ENCODE measurements at regions not wholly inside any gene's neighbourhood (a gene's known extent, or its start where the extent isn't known, plus 50 kb on each side); places are given as distances from the start of the nearest gene placed in this dataset.

GRCh38 chr5:120062515-120062917 is 401.6 kb upstream of the PRR16 start:
- no peak for TF ChIP-seq CTCF (IDR thresholded peaks at IDR 0.05)
- no peak for TF ChIP-seq EP300 (IDR thresholded peaks at IDR 0.05)
